HEK293 (cell line): ENCODE measurements at regions not wholly inside any gene's neighbourhood (a gene's known extent, or its start where the extent isn't known, plus 50 kb on each side); places are given as distances from the start of the nearest gene placed in this dataset.

Experiments
- CTCF ChIA-PET: fragments of 350-600 bp; formaldehyde crosslinking; extraction: SDS; loops from one replicate; lab custom pipeline; 2021; ENCODE audit warnings: antibody characterized with exemption; lab: Yijun Ruan, JAX
- POLR2A ChIA-PET: fragments of 300-600 bp; formaldehyde crosslinking; extraction: SDS; loops from one replicate; lab custom pipeline; 2020; ENCODE audit warnings: antibody characterized with exemption, inconsistent platforms; lab: Yijun Ruan, JAX
- H3K27ac ChIP-seq: fragments of 200-500 bp; sonication (Bioruptor generic); 2 replicates; pipeline ENCODE4 v1.5.1; 2014; ENCODE audit warnings: low read depth, low read length, control low read depth, inconsistent platforms; ENCODE audit errors: extremely low read depth
- H3K36me3 ChIP-seq, 2 experiments: fragments of 200-500 bp in 1 of 2; sonication (Bioruptor generic) in 1 of 2; 1 replicate in 1 of 2; 2 replicates in 1 of 2; pipeline ENCODE4 v1.5.1; 2014 to 2017; ENCODE audit warnings: inconsistent platforms in 2 of 2, low read length in 2 of 2; ENCODE audit not compliant: control insufficient read depth in 2 of 2, insufficient read depth in 1 of 2
- H3K4me1 ChIP-seq: fragments of 200-500 bp; sonication (Bioruptor generic); 2 replicates; pipeline ENCODE4 v1.5.1; 2014; ENCODE audit warnings: mild to moderate bottlenecking, low read length, inconsistent platforms; ENCODE audit not compliant: control insufficient read depth, insufficient read depth
- H3K4me3 ChIP-seq: 2 replicates; pipeline ENCODE4 v1.5.1; 2011; ENCODE audit warnings: low read depth, mild to moderate bottlenecking, control low read depth, low read length, moderate library complexity
- H3K9me3 ChIP-seq: fragments of 200-500 bp; sonication (Bioruptor generic); 2 replicates; pipeline ENCODE4 v1.5.1; 2014; ENCODE audit warnings: low read depth, low read length, inconsistent platforms; ENCODE audit not compliant: control insufficient read depth, insufficient read depth
- BCL11B ChIP-seq: fragments of 450-650 bp; formaldehyde crosslinking; IDR thresholded peaks from 2 replicates; pipeline ENCODE4 v1.5.1; 2016; ENCODE audit warnings: low read depth, missing biosample characterization, missing genetic modification characterization
- IKZF3 ChIP-seq: fragments of 450-650 bp; IDR thresholded peaks from 2 replicates; pipeline ENCODE4 v1.5.0; 2018; ENCODE audit warnings: missing biosample characterization, mild to moderate bottlenecking, missing genetic modification characterization, moderate library complexity
- ZNF19 ChIP-seq: fragments of 450-650 bp; formaldehyde crosslinking; IDR thresholded peaks from 2 replicates; pipeline ENCODE4; 2016; ENCODE audit warnings: missing biosample characterization, missing genetic modification characterization, low read depth
- ZNF214 ChIP-seq: fragments of 450-650 bp; formaldehyde crosslinking; IDR thresholded peaks from 2 replicates; pipeline ENCODE4 v1.5.1; 2017; ENCODE audit warnings: missing biosample characterization, mild to moderate bottlenecking, missing genetic modification characterization, borderline replicate concordance
- ZNF266 ChIP-seq: fragments of 450-650 bp; formaldehyde crosslinking; IDR thresholded peaks from 2 replicates; pipeline ENCODE4 v1.5.1; 2016; ENCODE audit warnings: missing biosample characterization, missing genetic modification characterization, low read depth
- ZNF292 ChIP-seq: fragments of 450-650 bp; formaldehyde crosslinking; IDR thresholded peaks from 2 replicates; pipeline ENCODE4 v1.5.1; 2016; ENCODE audit warnings: low read depth, missing biosample characterization, missing genetic modification characterization, borderline replicate concordance
- ZNF354C ChIP-seq: fragments of 450-650 bp; formaldehyde crosslinking; IDR thresholded peaks from 2 replicates; pipeline ENCODE4 v1.5.1; 2016; ENCODE audit warnings: missing biosample characterization, missing genetic modification characterization, low read depth, borderline replicate concordance
- ZNF426 ChIP-seq: fragments of 450-650 bp; formaldehyde crosslinking; IDR thresholded peaks from 2 replicates; pipeline ENCODE4 v1.5.1; 2017; ENCODE audit warnings: missing biosample characterization, missing genetic modification characterization, mild to moderate bottlenecking, inconsistent platforms, moderate library complexity
- ZNF626 ChIP-seq: fragments of 450-650 bp; sonication (Bioruptor Pico); formaldehyde crosslinking; IDR thresholded peaks from 2 replicates; pipeline ENCODE4 v1.5.1; 2018; ENCODE audit warnings: missing biosample characterization, missing genetic modification characterization, inconsistent platforms
- ZNF707 ChIP-seq: fragments of 450-650 bp; formaldehyde crosslinking; IDR thresholded peaks from 2 replicates; pipeline ENCODE4 v1.5.1; 2016; ENCODE audit warnings: missing biosample characterization, missing genetic modification characterization
- ZNF776 ChIP-seq: fragments of 450-650 bp; formaldehyde crosslinking; IDR thresholded peaks from 2 replicates; pipeline ENCODE4 v1.5.0; 2017; ENCODE audit warnings: missing biosample characterization, missing genetic modification characterization, borderline replicate concordance
- ZXDB ChIP-seq: fragments of 450-650 bp; formaldehyde crosslinking; IDR thresholded peaks from 2 replicates; pipeline ENCODE4 v1.5.1; 2016; ENCODE audit warnings: missing biosample characterization, missing genetic modification characterization
- TF ChIP-seq, protein P1 (sequence below): fragments of 450-650 bp; formaldehyde crosslinking; IDR thresholded peaks from 2 replicates; pipeline ENCODE4 v1.5.1; 2016; ENCODE audit warnings: missing biosample characterization, missing genetic modification characterization, low read depth
- TF ChIP-seq, protein P2 (sequence below): fragments of 450-650 bp; formaldehyde crosslinking; IDR thresholded peaks from 2 replicates; pipeline ENCODE4 v1.5.1; 2016; ENCODE audit warnings: missing biosample characterization, missing genetic modification characterization
- TF ChIP-seq, protein P3 (sequence below): fragments of 450-650 bp; formaldehyde crosslinking; IDR thresholded peaks from 2 replicates; pipeline ENCODE4 v1.5.1; 2016; ENCODE audit warnings: missing biosample characterization, missing genetic modification characterization
- TF ChIP-seq, protein P4 (sequence below): fragments of 450-650 bp; formaldehyde crosslinking; IDR thresholded peaks from 2 replicates; pipeline ENCODE4 v1.5.1; 2016; ENCODE audit warnings: missing biosample characterization, missing genetic modification characterization, borderline replicate concordance

DNA sequence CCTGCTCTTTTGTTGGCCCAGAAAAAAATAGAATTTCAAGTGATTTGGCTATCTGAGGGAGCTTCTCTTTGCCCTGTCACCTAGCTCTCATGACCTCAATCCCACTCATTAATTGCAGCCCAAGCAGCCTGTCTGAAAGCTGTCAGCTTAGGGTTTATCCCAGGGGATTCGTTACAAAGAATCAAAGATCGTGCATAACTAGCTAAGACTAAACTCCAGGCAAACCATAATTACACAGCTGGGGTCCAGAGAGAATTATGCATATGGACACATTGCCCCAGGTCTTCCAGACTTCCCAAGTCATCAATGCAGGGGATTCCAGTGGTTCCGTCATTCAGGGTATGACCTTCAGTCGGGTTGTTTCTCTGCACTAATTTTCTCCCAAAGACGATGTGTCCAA lies 91.6 kb upstream of the CBLB start (continued):
- TF ChIP-seq ZNF776 (tag by site-specific recombination) (no peak), ZNF707 (no peak), ZNF19 (tag by site-specific recombination) (no peak), ZNF354C (tag by site-specific recombination) (no peak), ZNF426 (tag by site-specific recombination) (no peak), ZXDB (tag by site-specific recombination) (no peak), ZNF292 (no peak)
- TF ChIP-seq, protein P1, sequence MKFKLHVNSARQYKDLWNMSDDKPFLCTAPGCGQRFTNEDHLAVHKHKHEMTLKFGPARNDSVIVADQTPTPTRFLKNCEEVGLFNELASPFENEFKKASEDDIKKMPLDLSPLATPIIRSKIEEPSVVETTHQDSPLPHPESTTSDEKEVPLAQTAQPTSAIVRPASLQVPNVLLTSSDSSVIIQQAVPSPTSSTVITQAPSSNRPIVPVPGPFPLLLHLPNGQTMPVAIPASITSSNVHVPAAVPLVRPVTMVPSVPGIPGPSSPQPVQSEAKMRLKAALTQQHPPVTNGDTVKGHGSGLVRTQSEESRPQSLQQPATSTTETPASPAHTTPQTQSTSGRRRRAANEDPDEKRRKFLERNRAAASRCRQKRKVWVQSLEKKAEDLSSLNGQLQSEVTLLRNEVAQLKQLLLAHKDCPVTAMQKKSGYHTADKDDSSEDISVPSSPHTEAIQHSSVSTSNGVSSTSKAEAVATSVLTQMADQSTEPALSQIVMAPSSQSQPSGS (tag by site-specific recombination): no peak
- TF ChIP-seq, protein P2, sequence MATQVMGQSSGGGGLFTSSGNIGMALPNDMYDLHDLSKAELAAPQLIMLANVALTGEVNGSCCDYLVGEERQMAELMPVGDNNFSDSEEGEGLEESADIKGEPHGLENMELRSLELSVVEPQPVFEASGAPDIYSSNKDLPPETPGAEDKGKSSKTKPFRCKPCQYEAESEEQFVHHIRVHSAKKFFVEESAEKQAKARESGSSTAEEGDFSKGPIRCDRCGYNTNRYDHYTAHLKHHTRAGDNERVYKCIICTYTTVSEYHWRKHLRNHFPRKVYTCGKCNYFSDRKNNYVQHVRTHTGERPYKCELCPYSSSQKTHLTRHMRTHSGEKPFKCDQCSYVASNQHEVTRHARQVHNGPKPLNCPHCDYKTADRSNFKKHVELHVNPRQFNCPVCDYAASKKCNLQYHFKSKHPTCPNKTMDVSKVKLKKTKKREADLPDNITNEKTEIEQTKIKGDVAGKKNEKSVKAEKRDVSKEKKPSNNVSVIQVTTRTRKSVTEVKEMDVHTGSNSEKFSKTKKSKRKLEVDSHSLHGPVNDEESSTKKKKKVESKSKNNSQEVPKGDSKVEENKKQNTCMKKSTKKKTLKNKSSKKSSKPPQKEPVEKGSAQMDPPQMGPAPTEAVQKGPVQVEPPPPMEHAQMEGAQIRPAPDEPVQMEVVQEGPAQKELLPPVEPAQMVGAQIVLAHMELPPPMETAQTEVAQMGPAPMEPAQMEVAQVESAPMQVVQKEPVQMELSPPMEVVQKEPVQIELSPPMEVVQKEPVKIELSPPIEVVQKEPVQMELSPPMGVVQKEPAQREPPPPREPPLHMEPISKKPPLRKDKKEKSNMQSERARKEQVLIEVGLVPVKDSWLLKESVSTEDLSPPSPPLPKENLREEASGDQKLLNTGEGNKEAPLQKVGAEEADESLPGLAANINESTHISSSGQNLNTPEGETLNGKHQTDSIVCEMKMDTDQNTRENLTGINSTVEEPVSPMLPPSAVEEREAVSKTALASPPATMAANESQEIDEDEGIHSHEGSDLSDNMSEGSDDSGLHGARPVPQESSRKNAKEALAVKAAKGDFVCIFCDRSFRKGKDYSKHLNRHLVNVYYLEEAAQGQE: no peak

DNA sequence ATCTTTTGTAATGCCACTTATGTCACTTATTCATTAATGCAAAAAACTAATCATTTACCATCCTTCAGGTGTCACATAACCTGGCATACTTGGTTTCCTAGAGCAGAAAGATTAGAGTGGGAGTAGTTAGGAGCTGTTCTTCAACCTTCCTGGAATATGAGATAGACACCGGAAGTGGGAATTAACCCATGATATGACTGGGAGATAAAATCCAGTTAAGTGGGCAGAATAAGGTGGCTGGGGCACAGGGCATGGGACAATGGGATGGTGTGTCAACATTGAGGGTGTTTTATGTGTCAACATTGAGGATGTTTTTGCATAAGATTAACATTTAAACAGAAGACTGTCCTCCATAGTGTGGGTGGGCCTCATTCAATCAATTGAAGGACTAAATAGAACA lies 94.3 kb upstream of the CBLB start:
- TF ChIP-seq, protein P3, sequence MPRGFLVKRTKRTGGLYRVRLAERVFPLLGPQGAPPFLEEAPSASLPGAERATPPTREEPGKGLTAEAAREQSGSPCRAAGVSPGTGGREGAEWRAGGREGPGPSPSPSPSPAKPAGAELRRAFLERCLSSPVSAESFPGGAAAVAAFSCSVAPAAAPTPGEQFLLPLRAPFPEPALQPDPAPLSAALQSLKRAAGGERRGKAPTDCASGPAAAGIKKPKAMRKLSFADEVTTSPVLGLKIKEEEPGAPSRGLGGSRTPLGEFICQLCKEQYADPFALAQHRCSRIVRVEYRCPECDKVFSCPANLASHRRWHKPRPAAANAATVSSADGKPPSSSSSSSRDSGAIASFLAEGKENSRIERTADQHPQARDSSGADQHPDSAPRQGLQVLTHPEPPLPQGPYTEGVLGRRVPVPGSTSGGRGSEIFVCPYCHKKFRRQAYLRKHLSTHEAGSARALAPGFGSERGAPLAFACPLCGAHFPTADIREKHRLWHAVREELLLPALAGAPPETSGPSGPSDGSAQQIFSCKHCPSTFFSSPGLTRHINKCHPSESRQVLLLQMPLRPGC: no peak
- TF ChIP-seq IKZF3: no peak
- no peak for TF ChIP-seq ZNF214 (tag by site-specific recombination)
- no peak for TF ChIP-seq ZNF266 (tag by site-specific recombination)
- TF ChIP-seq, protein P4, sequence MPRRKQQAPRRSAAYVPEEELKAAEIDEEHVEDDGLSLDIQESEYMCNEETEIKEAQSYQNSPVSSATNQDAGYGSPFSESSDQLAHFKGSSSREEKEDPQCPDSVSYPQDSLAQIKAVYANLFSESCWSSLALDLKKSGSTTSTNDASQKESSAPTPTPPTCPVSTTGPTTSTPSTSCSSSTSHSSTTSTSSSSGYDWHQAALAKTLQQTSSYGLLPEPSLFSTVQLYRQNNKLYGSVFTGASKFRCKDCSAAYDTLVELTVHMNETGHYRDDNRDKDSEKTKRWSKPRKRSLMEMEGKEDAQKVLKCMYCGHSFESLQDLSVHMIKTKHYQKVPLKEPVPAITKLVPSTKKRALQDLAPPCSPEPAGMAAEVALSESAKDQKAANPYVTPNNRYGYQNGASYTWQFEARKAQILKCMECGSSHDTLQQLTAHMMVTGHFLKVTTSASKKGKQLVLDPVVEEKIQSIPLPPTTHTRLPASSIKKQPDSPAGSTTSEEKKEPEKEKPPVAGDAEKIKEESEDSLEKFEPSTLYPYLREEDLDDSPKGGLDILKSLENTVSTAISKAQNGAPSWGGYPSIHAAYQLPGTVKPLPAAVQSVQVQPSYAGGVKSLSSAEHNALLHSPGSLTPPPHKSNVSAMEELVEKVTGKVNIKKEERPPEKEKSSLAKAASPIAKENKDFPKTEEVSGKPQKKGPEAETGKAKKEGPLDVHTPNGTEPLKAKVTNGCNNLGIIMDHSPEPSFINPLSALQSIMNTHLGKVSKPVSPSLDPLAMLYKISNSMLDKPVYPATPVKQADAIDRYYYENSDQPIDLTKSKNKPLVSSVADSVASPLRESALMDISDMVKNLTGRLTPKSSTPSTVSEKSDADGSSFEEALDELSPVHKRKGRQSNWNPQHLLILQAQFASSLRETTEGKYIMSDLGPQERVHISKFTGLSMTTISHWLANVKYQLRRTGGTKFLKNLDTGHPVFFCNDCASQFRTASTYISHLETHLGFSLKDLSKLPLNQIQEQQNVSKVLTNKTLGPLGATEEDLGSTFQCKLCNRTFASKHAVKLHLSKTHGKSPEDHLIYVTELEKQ (tag by site-specific recombination): no peak
- no peak for TF ChIP-seq ZNF626
- TF ChIP-seq BCL11B (tag by site-specific recombination): no peak
- POLR2A ChIA-PET: no interaction called here

More for the DNA sequence above, 94.3 kb upstream of the CBLB start:
- Histone ChIP-seq H3K27ac (no peak overlapping the region), H3K36me3 (no peaks in the 10 kb centered on the region), H3K4me3 (no peak overlapping the region), H3K4me1 (no peaks in the 10 kb centered on the region), H3K9me3 (no peaks in the 10 kb centered on the region)
- CTCF ChIA-PET: no interaction called here
